ENCODE measurements at regions not wholly inside any gene's neighbourhood (a gene's known extent, or its start where the extent isn't known, plus 50 kb on each side); places are given as distances from the start of the nearest gene placed in this dataset.
"Not testable (repeated sequence)": the region's sequence is repeated elsewhere in the genome, so short reads cannot be mapped to it uniquely, and the experiment has no call there.

DNA sequence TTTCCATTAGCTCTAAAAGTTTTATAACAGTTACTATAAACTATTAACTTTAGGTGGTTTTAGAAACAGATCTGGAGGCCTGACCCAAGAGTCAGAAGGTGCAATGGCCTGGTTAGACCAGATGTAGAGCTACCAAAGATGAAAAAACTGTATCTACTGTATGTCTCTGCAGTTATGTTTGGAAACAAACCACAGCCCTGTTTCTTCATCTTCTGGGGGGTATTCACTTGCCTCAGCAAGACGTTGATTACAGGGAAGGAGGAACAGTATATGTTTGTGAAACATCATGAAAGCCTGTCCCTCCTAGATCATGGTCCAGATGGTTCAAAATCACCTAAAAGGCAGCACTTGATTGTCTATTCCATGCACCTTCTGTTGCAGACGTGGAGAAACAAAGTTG, 220.2 kb downstream of the SUCLG1 start:
- Histone ChIP-seq H3K27me3 (no peaks in the 10 kb centered on the region), H3K9ac (ENCODE audit: low read depth in 2 of 2, low read length in 2 of 2) (no peak overlapping the region), H3K4me1 (no peaks in the 10 kb centered on the region), H3K4me3 (no peak overlapping the region), H3K27ac (no peak overlapping the region), H3K36me3 (no peaks in the 10 kb centered on the region), H3K9me3 (no peaks in the 10 kb centered on the region)
- intact Hi-C loops (cut with DNase I), result no loop called here
- TF ChIP-seq, protein P1, sequence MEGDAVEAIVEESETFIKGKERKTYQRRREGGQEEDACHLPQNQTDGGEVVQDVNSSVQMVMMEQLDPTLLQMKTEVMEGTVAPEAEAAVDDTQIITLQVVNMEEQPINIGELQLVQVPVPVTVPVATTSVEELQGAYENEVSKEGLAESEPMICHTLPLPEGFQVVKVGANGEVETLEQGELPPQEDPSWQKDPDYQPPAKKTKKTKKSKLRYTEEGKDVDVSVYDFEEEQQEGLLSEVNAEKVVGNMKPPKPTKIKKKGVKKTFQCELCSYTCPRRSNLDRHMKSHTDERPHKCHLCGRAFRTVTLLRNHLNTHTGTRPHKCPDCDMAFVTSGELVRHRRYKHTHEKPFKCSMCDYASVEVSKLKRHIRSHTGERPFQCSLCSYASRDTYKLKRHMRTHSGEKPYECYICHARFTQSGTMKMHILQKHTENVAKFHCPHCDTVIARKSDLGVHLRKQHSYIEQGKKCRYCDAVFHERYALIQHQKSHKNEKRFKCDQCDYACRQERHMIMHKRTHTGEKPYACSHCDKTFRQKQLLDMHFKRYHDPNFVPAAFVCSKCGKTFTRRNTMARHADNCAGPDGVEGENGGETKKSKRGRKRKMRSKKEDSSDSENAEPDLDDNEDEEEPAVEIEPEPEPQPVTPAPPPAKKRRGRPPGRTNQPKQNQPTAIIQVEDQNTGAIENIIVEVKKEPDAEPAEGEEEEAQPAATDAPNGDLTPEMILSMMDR (IDR thresholded peaks at IDR 0.05), result no peak
- DNase-seq, result no peak

DNA sequence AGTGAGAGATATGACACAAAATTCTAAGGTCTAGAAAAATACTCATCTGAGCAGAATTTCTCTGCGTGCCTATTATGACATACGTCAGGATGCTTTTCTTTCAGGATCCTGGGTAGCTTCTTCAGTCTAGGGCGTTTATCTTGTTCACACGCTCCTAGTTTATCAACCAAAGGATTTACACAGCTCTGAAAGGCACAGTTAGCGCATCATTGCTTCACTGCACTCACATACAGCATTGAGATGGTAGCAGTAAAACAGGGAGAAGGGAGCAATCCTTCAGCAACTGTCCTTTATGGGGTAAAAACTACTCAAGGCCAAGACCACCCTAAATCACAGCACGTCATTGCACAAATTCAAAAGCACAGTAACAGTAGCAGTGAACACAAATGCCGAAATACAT, 222.8 kb downstream of the SUCLG1 start:
- Histone ChIP-seq H3K27ac (no peak overlapping the region), H3K4me1 (no peaks in the 10 kb centered on the region), H3K9ac (ENCODE audit: low read depth in 2 of 2, low read length in 2 of 2) (no peak overlapping the region), H3K36me3 (no peaks in the 10 kb centered on the region), H3K4me3 (no peak overlapping the region), H3K9me3 (no peaks in the 10 kb centered on the region), H3K27me3 (no peaks in the 10 kb centered on the region)
- TF ChIP-seq, protein P1 (IDR thresholded peaks at IDR 0.05), result no peak
- intact Hi-C loops (cut with DNase I), result no loop called here
- no peak for DNase-seq

DNA sequence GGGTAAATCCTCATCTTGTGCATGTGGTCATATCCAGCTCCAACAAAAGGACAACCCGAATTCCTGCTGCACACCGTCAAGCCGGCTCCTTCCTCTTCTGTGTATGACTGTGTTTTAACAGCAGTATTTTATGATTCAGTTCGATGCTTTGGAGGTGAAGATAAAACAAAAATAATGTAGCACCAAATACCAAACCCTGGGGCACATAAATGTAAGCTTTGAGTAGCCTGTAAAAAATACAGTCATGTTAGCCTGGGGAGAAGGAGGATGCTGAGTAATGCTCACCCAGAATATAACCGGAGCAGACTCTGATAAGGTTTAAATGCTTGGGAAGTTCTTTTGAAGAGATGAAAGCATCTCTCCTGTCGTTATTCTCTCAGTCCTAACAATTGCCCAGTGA, 225.0 kb downstream of the SUCLG1 start:
- Histone ChIP-seq H3K9ac (ENCODE audit: low read depth in 2 of 2, low read length in 2 of 2) (no peak overlapping the region), H3K9me3 (no peaks in the 10 kb centered on the region), H3K4me1 (no peaks in the 10 kb centered on the region), H3K36me3 (no peaks in the 10 kb centered on the region), H3K4me3 (no peak overlapping the region), H3K27me3 (no peaks in the 10 kb centered on the region), H3K27ac (no peak overlapping the region)
- no peak for DNase-seq
- TF ChIP-seq, protein P1 (IDR thresholded peaks at IDR 0.05), result no peak
- intact Hi-C loops (cut with DNase I), result no loop called here

DNA sequence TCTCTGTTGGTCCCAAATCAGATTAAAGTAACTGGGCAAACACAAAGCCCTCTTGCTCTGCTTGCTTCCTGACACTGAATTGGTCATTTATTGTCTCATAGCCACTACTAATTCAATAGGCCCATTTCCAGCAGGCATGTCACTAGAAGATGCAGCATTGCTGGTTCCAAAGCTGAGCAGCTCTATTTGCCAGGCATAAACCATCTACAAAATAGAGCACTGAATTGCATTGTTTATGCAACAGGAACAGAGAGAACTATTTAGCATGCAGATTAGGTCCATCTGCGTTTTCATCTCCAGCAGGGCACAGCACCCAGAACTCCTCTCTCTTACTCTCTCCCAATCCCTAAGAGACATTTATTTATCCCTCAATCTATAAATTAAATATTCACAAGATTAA, 227.6 kb downstream of the SUCLG1 start:
- no peaks in the 10 kb centered on the region for H3K36me3 ChIP-seq
- no peak overlapping the region for H3K9ac ChIP-seq (ENCODE audit: low read depth in 2 of 2, low read length in 2 of 2)
- H3K4me1 ChIP-seq, result no peaks in the 10 kb centered on the region
- no peaks in the 10 kb centered on the region for H3K27me3 ChIP-seq
- no peaks in the 10 kb centered on the region for H3K9me3 ChIP-seq
- no peak for DNase-seq
- TF ChIP-seq, protein P1 (IDR thresholded peaks at IDR 0.05), result no peak
- intact Hi-C loops (cut with DNase I), result no loop called here
- H3K27ac ChIP-seq, result no peak overlapping the region
- H3K4me3 ChIP-seq, result no peak overlapping the region

DNA sequence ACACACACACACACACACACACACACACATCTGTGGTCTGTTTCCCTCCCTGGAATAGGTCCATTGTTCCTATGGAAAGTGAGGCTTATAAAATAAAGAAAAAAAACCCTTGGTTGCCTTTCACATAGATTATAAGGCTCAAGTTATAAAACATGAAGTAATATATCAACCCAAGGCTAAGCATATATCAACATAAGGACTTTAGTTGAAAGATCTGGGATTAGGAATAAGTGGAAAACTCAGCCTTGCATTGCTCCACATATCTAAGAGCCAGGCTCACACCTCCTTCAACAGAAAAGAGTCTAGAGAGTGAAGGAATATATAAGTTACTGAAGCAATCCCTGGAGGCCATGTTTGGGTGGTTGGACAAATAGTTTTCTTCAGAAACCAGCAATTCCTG, 235.0 kb downstream of the SUCLG1 start:
- no peaks in the 10 kb centered on the region for H3K27me3 ChIP-seq
- no peak overlapping the region for H3K9ac ChIP-seq (ENCODE audit: low read depth in 2 of 2, low read length in 2 of 2)
- TF ChIP-seq, protein P1 (IDR thresholded peaks at IDR 0.05), result no peak
- no peak overlapping the region for H3K27ac ChIP-seq
- intact Hi-C loops (cut with DNase I), result no loop called here
- no peaks in the 10 kb centered on the region for H3K4me1 ChIP-seq
- no peak for DNase-seq
- H3K9me3 ChIP-seq, result no peaks in the 10 kb centered on the region
- no peaks in the 10 kb centered on the region for H3K36me3 ChIP-seq
- no peak overlapping the region for H3K4me3 ChIP-seq

DNA sequence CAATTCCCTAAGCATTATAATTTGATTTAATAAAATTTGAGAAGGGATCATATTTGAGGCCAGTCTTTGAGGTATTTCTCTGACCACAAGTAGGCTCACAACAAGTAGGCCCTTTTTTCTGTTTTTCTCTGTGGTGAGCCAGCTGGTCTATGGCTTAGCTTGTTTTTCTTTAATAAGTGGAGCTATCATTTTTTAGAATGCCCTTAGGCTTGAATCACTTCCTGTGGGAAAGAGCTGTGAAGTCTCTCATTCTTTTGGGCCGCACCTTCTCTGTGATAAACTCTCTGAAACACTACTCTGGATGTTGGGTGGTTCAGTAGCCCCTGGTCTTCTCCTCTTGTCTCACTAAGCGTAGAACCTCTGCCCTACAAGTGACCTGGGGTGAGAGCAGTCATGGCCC, 235.9 kb downstream of the SUCLG1 start:
- Histone ChIP-seq H3K9ac (ENCODE audit: low read depth in 2 of 2, low read length in 2 of 2) (no peak overlapping the region), H3K36me3 (no peaks in the 10 kb centered on the region), H3K27ac (no peak overlapping the region), H3K4me1 (no peaks in the 10 kb centered on the region), H3K4me3 (no peak overlapping the region), H3K9me3 (no peaks in the 10 kb centered on the region), H3K27me3 (no peaks in the 10 kb centered on the region)
- intact Hi-C loops (cut with DNase I), result no loop called here
- DNase-seq, result no peak
- TF ChIP-seq, protein P1 (IDR thresholded peaks at IDR 0.05), result no peak

DNA sequence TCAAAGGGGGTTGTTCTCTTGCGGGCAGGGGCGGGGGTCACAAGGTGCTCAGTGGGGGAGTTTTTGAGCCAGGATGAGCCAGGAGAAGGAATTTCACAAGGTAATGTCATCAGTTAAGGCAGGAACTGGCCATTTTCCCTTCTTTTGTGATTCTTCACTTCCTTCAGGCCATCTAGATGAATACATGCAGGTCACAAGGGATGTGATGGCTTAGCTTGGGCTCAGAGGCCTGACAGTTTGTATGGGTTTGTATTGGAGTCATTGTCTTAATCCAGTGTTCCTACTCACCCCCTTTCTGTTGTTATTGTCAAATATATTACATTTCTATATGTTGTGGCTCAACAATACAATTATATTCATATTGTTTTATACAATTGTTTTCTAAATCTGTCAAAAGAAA, 238.0 kb downstream of the SUCLG1 start:
- DNase-seq; H3K4me1 ChIP-seq; H3K27ac ChIP-seq; H3K27me3 ChIP-seq; H3K9me3 ChIP-seq; H3K36me3 ChIP-seq; intact Hi-C loops (cut with DNase I); H3K9ac ChIP-seq (ENCODE audit: low read depth in 2 of 2, low read length in 2 of 2); H3K4me3 ChIP-seq: not testable (repeated sequence)
